D341Med (cell line): ENCODE measurements at regions not wholly inside any gene's neighbourhood (a gene's known extent, or its start where the extent isn't known, plus 50 kb on each side); places are given as distances from the start of the nearest gene placed in this dataset.

Experiments
- DNase-seq: peaks from one replicate; pipeline ENCODE4 v3.0.0; 2012; ENCODE audit warnings: low spot score

DNA sequence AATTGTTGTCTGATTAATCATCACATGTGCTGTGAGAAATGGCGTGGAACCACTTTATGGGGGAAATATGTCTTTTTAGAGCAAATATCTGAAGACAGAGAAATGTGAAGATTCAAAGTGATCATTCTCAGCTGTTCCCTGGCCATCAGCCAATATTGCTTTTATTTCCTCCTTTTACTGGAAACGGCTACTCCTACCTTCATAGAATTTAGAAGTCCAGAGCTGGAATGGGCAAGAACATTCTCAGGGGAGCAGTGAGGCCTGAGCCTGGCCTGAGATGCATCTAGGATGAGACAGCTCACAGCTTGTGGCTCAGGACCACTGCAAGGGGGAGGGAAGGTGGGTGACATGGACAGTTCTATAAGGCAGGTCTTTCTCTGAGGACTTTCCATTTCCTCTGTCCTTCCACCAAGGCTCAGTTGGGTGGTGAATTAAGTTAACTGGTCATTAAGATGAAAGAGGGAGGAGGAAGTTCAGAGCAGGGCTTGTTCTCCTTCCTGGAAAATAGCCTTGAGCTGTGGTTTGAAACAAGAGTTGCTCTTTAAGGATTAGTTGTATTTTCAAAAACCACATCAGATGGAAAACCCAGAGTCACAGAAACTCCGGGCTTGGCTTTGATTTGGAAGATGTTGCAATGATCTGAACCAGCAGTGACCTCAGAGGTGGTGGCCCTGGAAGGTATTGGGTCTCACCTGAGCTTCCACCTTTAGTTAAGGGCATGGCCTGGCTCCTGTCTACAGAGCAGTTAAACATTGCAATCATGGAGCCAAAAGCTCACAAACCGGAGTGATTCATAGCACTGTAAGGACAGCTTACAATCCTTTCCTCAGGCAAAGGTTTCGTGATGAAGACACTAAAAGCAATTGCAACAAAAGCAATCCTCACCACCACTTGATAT lies 144.3 kb downstream of the VAPA start:
- no peak for DNase-seq

DNA sequence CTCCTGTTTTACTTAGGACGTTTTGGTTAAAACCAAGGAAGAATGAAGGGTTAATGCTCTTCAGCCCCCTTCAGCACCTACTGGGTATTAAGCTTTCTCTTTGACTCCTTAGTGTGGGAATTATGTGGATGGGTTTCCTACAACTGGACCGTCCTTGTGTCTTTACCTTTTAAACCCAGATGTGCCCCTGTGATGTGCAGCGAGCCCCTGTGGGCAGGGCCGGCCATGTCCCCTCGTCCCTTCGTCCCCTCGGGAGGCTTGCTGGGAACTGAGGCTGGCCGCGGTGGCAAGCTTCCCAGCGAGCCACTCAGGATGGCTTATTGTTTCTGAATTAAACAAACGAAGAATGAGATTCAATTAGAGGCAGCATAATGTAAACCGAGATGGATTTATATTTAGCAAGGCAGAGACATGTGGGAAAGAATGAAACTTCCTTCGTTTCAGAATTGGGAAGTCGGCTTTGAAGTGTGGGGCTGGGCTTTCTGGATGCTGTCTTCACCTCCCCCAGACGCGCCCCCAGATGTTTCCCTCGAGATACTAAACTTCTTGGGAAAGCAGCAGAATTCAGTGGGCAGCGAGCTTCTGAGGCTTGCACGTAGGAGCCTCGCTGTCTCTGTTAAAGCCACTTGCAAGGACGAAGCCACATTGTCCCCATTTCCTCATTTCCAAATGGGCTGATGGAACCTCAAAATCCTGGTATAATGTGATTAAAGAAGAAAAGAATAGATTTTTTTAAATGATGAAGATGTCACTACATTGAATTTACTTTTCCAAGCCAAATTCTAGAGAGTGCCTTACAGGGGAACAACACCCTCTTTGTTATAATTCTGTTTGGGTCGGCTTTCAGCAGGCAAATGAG lies 146.0 kb downstream of the VAPA start:
- DNase-seq: no peak

DNA sequence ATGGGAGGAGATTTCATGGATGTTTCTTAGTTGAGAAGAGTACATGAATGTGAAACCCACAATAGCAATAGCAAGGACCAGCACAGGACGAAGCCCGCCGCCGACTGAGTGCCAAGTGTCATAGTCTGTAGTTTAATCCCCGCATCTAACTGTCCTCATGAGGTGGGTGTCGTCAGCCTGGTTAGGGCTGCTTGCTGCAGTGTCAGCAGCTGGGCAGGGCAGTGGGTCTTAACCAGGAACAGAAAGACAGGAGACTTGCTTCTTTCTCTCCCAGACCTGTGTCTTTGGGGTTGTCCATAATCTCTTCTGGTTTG lies 146.6 kb downstream of the VAPA start:
- DNase-seq: no peak

- no peak for DNase-seq
These were observed 147.0 kb downstream of the VAPA start for GRCh38 chr18:10060841-10061240.

DNA sequence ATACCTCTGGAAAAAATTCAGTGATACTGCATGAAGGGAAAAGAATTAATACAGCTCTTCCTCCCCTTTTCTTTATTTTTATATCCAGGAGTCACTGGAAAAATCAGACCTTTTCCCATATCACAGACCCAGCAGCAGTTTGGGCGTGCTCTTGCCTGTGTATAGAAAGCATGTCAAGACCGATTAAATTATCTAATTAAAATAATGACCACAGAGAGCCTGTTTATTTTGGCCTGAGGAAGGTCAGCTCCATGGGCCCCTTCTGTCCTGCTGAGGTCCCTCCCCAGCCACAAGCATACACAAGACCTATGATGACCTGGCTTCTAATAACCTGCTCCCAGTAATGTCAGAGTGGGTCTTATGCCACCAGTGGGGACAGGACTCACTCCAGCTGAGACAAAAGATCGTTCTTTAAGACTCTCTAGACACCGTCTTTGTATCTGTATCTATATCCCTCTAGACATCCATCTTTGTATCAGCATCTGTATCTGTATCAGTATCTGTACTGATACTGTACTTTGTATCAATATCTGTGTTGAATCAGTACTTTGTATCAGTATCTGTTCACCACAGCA lies 147.8 kb downstream of the VAPA start:
- no peak for DNase-seq

DNA sequence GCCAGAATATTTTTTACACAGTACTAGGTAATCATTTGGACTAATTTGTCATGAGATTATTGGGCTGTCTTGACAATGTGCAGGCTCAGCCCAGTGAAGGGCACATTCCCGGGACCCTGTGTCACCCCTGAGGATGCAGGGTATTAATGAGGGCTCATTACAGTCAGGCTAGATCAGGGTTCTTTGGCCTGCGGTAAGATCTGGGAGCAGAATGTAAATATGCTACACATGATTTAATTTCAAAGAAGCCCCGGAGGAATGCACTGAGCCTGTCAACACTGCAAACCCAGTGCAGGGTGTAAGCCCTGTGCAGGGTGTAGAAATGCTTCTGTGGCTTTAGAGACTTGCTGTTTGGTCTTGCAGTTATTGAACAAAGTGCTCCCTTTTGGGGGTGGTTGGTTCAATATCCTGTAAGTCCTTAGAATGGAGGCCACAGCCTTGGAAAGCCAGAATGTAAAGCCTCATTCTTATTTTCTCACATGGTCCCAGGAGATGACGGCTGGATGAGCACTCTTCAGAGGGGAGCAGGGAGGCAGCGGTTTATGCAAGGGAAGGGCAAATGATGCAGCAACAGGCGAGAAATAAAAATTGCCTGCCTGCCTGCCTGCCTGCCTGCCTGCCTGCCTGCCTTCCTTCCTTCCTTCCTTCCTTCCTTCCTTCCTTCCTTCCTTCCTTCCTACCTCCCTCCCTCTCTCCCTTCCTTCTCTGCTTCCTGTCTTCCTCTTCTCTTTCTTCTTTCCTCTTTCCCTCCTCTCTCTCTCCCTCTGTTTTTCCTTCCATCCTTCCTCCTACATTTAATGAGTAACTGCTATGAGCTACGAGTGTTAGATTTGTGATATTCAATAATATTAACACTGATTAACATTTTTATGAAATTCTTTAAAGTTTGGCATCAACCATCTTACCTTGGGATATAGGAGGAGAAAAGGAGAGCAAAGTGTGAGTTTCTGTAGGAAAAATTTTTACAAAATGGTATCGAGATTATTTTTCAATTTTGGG lies 148.8 kb downstream of the VAPA start:
- no peak for DNase-seq

- no peak for DNase-seq
These were observed 149.7 kb downstream of the VAPA start for GRCh38 chr18:10063489-10063888.

- no peak for DNase-seq
These were observed 150.5 kb downstream of the VAPA start for GRCh38 chr18:10064267-10064666.

- no peak for DNase-seq
These were observed 151.5 kb downstream of the VAPA start for GRCh38 chr18:10065296-10065695.

- no peak for DNase-seq
These were observed 154.1 kb downstream of the VAPA start for GRCh38 chr18:10067670-10068659.

GRCh38 chr18:10068766-10069567 lies 155.2 kb downstream of the VAPA start:
- no peak for DNase-seq

DNA sequence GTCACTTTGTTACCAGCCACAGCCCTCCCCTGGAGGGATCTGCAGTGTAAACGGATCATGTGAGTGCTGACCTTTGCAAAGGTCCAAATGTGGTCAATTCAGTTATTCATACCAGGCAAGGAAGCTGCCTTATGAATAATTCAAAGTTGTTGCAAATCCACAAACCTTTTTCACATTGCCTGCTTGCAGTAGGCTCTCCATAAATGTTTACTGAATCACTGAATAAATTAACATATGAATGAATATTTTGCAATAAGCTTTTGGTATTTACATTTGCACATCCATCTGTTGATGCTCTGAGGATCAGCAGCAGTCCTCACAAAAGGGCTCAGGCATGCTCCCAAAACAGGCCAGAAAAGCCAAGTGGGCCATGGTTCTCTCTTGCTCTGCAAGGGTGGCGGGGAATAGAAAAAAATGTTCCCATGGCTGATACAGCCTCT lies 156.8 kb downstream of the VAPA start:
- no peak for DNase-seq

GRCh38 chr18:10072671-10073175 lies 158.9 kb downstream of the VAPA start:
- no peak for DNase-seq

DNA sequence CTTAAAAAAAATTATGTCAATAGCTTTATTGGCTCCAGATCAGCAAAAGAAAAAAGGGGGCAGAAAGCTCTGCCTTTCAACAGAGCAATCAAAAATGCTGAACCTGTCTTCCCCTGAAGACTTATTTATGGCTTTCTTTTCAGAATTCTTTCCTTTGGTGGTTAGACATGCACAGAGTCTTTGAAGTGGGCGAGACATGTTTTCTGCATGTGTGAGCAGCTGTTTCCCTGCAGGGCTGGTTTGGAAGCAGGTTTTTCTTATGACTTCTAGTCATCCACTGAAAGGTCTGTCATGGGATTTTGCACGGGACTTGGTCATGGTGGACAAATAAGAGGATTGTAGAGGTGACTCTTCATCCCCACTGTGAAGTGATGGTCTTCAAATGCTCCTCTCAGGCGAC lies 160.3 kb downstream of the VAPA start:
- no peak for DNase-seq

GRCh38 chr18:10074728-10075127 lies 160.9 kb downstream of the VAPA start:
- no peak for DNase-seq

GRCh38 chr18:10076502-10077030 lies 162.8 kb downstream of the VAPA start:
- DNase-seq: no peak

GRCh38 chr18:10077986-10078385 lies 164.2 kb downstream of the VAPA start:
- DNase-seq: no peak

- no peak for DNase-seq
These were observed 166.6 kb downstream of the VAPA start for GRCh38 chr18:10080372-10080771.

GRCh38 chr18:10081492-10081891 lies 167.7 kb downstream of the VAPA start:
- DNase-seq: no peak
